ENCODE measurements at regions not wholly inside any gene's neighbourhood (a gene's known extent, or its start where the extent isn't known, plus 50 kb on each side); places are given as distances from the start of the nearest gene placed in this dataset.
"Not testable (repeated sequence)": the region's sequence is repeated elsewhere in the genome, so short reads cannot be mapped to it uniquely, and the experiment has no call there.

- H3K9me2 ChIP-seq (replicated peaks; ENCODE audit: insufficient read depth), result no peaks in the 10 kb centered on the region
- no peak for TF ChIP-seq EZH2phosphoT487 (IDR thresholded peaks at IDR 0.05; ENCODE audit: low read depth, severe bottlenecking, unreplicated experiment)
- TF ChIP-seq CTCF (IDR thresholded peaks at IDR 0.05; ENCODE audit: poor library complexity), result no peak
- TF ChIP-seq EZH2 (IDR thresholded peaks at IDR 0.05; ENCODE audit: borderline replicate concordance), result no peak
- no peak for DNase-seq (ENCODE audit: low spot score)
- H2AFZ ChIP-seq, result no peak overlapping the region
- H4K20me1 ChIP-seq (ENCODE audit: insufficient read depth, poor library complexity, severe bottlenecking), result no peaks in the 10 kb centered on the region
- H3K4me3 ChIP-seq, result no peak overlapping the region
- no peaks in the 10 kb centered on the region for H3K4me1 ChIP-seq (ENCODE audit: insufficient read depth)
- H3K27me3 ChIP-seq, result peaks cover 3% of the 10 kb centered on the region
- H3K27ac ChIP-seq, result no peak overlapping the region
- H3K4me2 ChIP-seq, result no peak overlapping the region
- no peaks in the 10 kb centered on the region for H3K79me2 ChIP-seq
- no peaks in the 10 kb centered on the region for H3K9me3 ChIP-seq (ENCODE audit: low read depth)
- no peaks in the 10 kb centered on the region for H3K36me3 ChIP-seq (replicated peaks; ENCODE audit: insufficient read depth, low read depth)
Observed at GRCh38 chr5:60457233-60457632, 242.7 kb downstream of the DEPDC1B start.

- TF ChIP-seq CTCF (IDR thresholded peaks at IDR 0.05; ENCODE audit: poor library complexity) (no peak), EZH2phosphoT487 (IDR thresholded peaks at IDR 0.05; ENCODE audit: low read depth, severe bottlenecking, unreplicated experiment) (no peak), EZH2 (IDR thresholded peaks at IDR 0.05; ENCODE audit: borderline replicate concordance) (no peak)
- H3K36me3 ChIP-seq (replicated peaks; ENCODE audit: insufficient read depth, low read depth), result no peaks in the 10 kb centered on the region
- 88% methylated on average over 2 of the region's 2 CpGs for WGBS (ENCODE audit: low lambda C conversion rate, missing lambda C conversion rate)
- H3K27me3 ChIP-seq, result peaks cover 3% of the 10 kb centered on the region
- no peak for DNase-seq (ENCODE audit: low spot score)
- no peaks in the 10 kb centered on the region for H3K4me1 ChIP-seq (ENCODE audit: insufficient read depth)
- H3K9me2 ChIP-seq (replicated peaks; ENCODE audit: insufficient read depth), result no peaks in the 10 kb centered on the region
- H4K20me1 ChIP-seq (ENCODE audit: insufficient read depth, poor library complexity, severe bottlenecking), result no peaks in the 10 kb centered on the region
- no peak overlapping the region for H3K4me2 ChIP-seq
- no peak overlapping the region for H3K4me3 ChIP-seq
- H2AFZ ChIP-seq, result no peak overlapping the region
- no peak overlapping the region for H3K27ac ChIP-seq
- no peaks in the 10 kb centered on the region for H3K79me2 ChIP-seq
- no peaks in the 10 kb centered on the region for H3K9me3 ChIP-seq (ENCODE audit: low read depth)
Observed at GRCh38 chr5:60455589-60455988, 244.4 kb downstream of the DEPDC1B start.

GRCh38 chr5:60454277-60454676, 245.7 kb downstream of the DEPDC1B start:
- H3K4me3 ChIP-seq; H3K4me1 ChIP-seq (ENCODE audit: insufficient read depth); H2AFZ ChIP-seq; H3K27me3 ChIP-seq; H4K20me1 ChIP-seq (ENCODE audit: insufficient read depth, poor library complexity, severe bottlenecking); DNase-seq (ENCODE audit: low spot score); H3K9me3 ChIP-seq (ENCODE audit: low read depth); H3K4me2 ChIP-seq; H3K9me2 ChIP-seq (replicated peaks; ENCODE audit: insufficient read depth); H3K79me2 ChIP-seq; H3K36me3 ChIP-seq (replicated peaks; ENCODE audit: insufficient read depth, low read depth); H3K27ac ChIP-seq: not testable (repeated sequence)
- WGBS (ENCODE audit: low lambda C conversion rate, missing lambda C conversion rate), result 92% methylated on average over 4 of the region's 4 CpGs

- TF ChIP-seq CTCF (IDR thresholded peaks at IDR 0.05; ENCODE audit: poor library complexity) (no peak), EZH2phosphoT487 (IDR thresholded peaks at IDR 0.05; ENCODE audit: low read depth, severe bottlenecking, unreplicated experiment) (no peak), EZH2 (IDR thresholded peaks at IDR 0.05; ENCODE audit: borderline replicate concordance) (no peak)
- Histone ChIP-seq H2AFZ (no peak overlapping the region), H3K27me3 (peaks cover 3% of the 10 kb centered on the region), H3K9me2 (replicated peaks; ENCODE audit: insufficient read depth) (no peaks in the 10 kb centered on the region), H4K20me1 (ENCODE audit: insufficient read depth, poor library complexity, severe bottlenecking) (no peaks in the 10 kb centered on the region), H3K4me1 (ENCODE audit: insufficient read depth) (no peaks in the 10 kb centered on the region), H3K79me2 (no peaks in the 10 kb centered on the region), H3K27ac (no peak overlapping the region), H3K9me3 (ENCODE audit: low read depth) (no peaks in the 10 kb centered on the region), H3K4me3 (no peak overlapping the region), H3K4me2 (no peak overlapping the region), H3K36me3 (replicated peaks; ENCODE audit: insufficient read depth, low read depth) (no peaks in the 10 kb centered on the region)
- DNase-seq (ENCODE audit: low spot score), result no peak
- WGBS (ENCODE audit: low lambda C conversion rate, missing lambda C conversion rate), result 80% methylated on average over 4 of the region's 4 CpGs
Observed at GRCh38 chr5:60453186-60453976, 246.6 kb downstream of the DEPDC1B start.
